ENCODE measurements at regions not wholly inside any gene's neighbourhood (a gene's known extent, or its start where the extent isn't known, plus 50 kb on each side); places are given as distances from the start of the nearest gene placed in this dataset.

DNA sequence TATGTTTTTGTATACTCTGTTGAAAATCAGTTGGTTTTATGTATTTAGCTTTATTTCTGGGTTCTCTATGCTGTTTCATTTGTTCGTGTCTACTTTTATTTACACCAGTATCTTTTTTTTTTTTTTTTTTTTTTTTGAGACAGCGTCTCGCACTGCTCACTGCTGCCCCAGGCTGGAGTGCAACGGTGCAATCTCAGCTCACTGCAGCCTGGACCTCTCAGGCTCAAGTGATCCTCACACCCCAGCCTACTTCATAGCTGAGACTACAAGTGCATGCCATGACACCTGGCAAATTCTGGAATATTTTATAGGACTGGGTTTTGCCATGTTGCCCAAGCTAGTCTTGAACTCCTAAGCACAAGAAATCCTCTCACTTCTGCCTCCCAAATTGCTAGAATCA lies 869.4 kb upstream of the CDH6 start:
- TF ChIP-seq, protein P1, sequence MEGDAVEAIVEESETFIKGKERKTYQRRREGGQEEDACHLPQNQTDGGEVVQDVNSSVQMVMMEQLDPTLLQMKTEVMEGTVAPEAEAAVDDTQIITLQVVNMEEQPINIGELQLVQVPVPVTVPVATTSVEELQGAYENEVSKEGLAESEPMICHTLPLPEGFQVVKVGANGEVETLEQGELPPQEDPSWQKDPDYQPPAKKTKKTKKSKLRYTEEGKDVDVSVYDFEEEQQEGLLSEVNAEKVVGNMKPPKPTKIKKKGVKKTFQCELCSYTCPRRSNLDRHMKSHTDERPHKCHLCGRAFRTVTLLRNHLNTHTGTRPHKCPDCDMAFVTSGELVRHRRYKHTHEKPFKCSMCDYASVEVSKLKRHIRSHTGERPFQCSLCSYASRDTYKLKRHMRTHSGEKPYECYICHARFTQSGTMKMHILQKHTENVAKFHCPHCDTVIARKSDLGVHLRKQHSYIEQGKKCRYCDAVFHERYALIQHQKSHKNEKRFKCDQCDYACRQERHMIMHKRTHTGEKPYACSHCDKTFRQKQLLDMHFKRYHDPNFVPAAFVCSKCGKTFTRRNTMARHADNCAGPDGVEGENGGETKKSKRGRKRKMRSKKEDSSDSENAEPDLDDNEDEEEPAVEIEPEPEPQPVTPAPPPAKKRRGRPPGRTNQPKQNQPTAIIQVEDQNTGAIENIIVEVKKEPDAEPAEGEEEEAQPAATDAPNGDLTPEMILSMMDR (IDR thresholded peaks at IDR 0.05): no peak
- TF ChIP-seq POLR2A (IDR thresholded peaks at IDR 0.05) (no peak), POLR2AphosphoS5 (IDR thresholded peaks at IDR 0.05; ENCODE audit: insufficient read depth in 1 of 2, low read depth in 1 of 2) (no peak)
- Histone ChIP-seq H3K27ac (no peak overlapping the region), H3K4me3 (no peak overlapping the region), H3K36me3 (no peaks in the 10 kb centered on the region), H3K4me1 (no peaks in the 10 kb centered on the region), H3K27me3 (no peaks in the 10 kb centered on the region), H3K9me3 (no peaks in the 10 kb centered on the region)
- DNase-seq (ENCODE audit: extremely low spot score in 2 of 2): no peak
- intact Hi-C loops (cut with DNase I): no loop called here

DNA sequence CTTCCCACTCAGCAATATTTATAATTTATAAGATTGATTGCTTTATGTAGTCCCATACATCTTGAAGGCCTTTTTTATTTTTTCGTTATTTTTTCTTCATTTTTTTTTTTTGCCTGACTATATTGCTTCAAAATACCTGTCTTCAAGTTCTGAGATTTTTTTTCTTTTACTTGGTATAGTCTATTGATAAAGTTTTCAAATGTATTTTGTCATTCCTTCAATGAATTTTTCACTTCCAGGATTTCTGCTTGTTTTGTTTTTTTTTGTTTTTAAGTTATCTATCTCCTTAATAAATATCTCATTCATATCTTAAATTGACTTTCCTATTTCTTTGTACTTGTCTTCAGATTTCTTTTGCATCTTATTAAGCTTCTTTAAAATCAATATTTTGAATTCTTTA lies 905.6 kb upstream of the CDH6 start:
- Histone ChIP-seq H3K27me3 (no peaks in the 10 kb centered on the region), H3K27ac (no peak overlapping the region), H3K9me3 (no peaks in the 10 kb centered on the region), H3K4me3 (no peak overlapping the region), H3K36me3 (no peaks in the 10 kb centered on the region), H3K4me1 (no peaks in the 10 kb centered on the region)
- DNase-seq (ENCODE audit: extremely low spot score in 2 of 2): no peak
- TF ChIP-seq, protein P1 (IDR thresholded peaks at IDR 0.05): no peak
- no peak for TF ChIP-seq POLR2AphosphoS5 (IDR thresholded peaks at IDR 0.05; ENCODE audit: insufficient read depth in 1 of 2, low read depth in 1 of 2)
- TF ChIP-seq POLR2A (IDR thresholded peaks at IDR 0.05): no peak
- intact Hi-C loops (cut with DNase I): no loop called here

- DNase-seq (ENCODE audit: extremely low spot score in 2 of 2): no peak
- no peaks in the 10 kb centered on the region for H3K4me1 ChIP-seq
- H3K27me3 ChIP-seq: no peaks in the 10 kb centered on the region
- H3K4me3 ChIP-seq: no peak overlapping the region
- no peak overlapping the region for H3K27ac ChIP-seq
- intact Hi-C loops (cut with DNase I): no loop called here
- no peak for TF ChIP-seq POLR2AphosphoS5 (IDR thresholded peaks at IDR 0.05; ENCODE audit: insufficient read depth in 1 of 2, low read depth in 1 of 2)
- TF ChIP-seq, protein P1 (IDR thresholded peaks at IDR 0.05): no peak
- no peak for TF ChIP-seq POLR2A (IDR thresholded peaks at IDR 0.05)
- H3K9me3 ChIP-seq: no peaks in the 10 kb centered on the region
- H3K36me3 ChIP-seq: no peaks in the 10 kb centered on the region
These were observed 914.2 kb upstream of the CDH6 start for GRCh38 chr5:30279237-30279636.

- H3K4me3 ChIP-seq: no peak overlapping the region
- no peaks in the 10 kb centered on the region for H3K4me1 ChIP-seq
- no peaks in the 10 kb centered on the region for H3K9me3 ChIP-seq
- no peak overlapping the region for H3K27ac ChIP-seq
- no peaks in the 10 kb centered on the region for H3K27me3 ChIP-seq
- intact Hi-C loops (cut with DNase I): no loop called here
- TF ChIP-seq, protein P1 (IDR thresholded peaks at IDR 0.05): no peak
- TF ChIP-seq POLR2A (IDR thresholded peaks at IDR 0.05) (no peak), POLR2AphosphoS5 (IDR thresholded peaks at IDR 0.05; ENCODE audit: insufficient read depth in 1 of 2, low read depth in 1 of 2) (no peak)
- DNase-seq (ENCODE audit: extremely low spot score in 2 of 2): no peak
- no peaks in the 10 kb centered on the region for H3K36me3 ChIP-seq
These were observed 926.5 kb upstream of the CDH6 start for GRCh38 chr5:30267026-30267425.

DNA sequence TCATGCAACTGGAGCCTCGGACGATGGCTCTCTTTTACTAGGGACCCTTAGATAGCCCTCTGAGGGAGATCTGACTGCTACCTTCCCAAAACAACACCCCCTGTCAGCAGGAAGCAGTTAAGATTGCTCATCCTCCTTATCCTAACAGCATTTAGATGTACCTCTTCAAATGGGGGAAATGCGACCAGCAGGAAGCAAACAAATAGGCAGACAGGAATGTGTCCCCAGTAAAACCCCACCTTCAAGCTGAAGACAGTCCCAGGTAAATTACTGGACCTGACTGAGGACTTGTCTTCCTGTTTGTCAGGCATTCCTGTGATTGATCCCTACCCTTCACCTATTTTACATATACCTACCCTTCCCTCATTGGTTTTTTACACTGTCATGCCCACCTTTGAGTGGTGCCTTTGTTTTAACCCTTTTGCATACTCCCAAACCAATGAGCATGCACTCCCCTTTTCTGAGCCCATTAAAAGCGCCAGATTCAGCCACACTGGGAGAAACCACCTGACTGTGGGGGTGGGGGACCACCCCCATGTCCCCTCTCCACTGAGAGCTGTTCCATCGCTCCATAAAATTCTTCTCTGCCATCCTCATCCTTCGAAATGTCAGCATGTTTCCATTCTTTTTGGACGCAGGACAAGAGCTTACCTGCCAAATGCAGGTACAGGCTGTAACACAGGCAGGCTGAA lies 954.0 kb upstream of the CDH6 start:
- intact Hi-C loops (cut with DNase I): no loop called here
- H3K36me3 ChIP-seq: no peaks in the 10 kb centered on the region
- TF ChIP-seq POLR2AphosphoS5 (IDR thresholded peaks at IDR 0.05; ENCODE audit: insufficient read depth in 1 of 2, low read depth in 1 of 2): no peak

More for the DNA sequence above, 954.0 kb upstream of the CDH6 start:
- H3K4me3 ChIP-seq: no peak overlapping the region
- no peak overlapping the region for H3K27ac ChIP-seq
- H3K9me3 ChIP-seq: no peaks in the 10 kb centered on the region
- no peaks in the 10 kb centered on the region for H3K27me3 ChIP-seq
- H3K4me1 ChIP-seq: no peaks in the 10 kb centered on the region
- no peak for DNase-seq (ENCODE audit: extremely low spot score in 2 of 2)
